ENCODE measurements at regions not wholly inside any gene's neighbourhood (a gene's known extent, or its start where the extent isn't known, plus 50 kb on each side); places are given as distances from the start of the nearest gene placed in this dataset.
A peak's percentile ranks its signal among the peaks of the same experiment; 100 is the strongest.

DNA sequence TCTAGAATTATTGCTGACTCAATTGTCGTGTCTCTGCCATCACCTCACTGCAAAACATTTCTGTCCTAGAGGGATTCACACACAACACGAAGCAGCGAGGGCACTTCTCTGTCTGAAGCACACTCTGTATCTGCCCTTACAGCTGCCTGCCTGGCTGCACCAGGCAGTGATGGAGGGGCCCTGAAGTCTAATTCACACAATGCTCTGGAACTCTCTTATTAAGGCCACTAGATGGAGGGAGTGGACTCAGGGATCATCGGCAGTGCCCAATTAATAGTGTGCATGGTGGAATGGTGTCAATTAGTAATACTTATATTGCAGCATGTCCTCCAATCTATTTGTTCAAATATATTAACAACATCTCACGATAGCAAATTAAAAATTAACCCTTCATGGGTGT is 157.5 kb upstream of the MAP1B start:
- H3K4me3 ChIP-seq (ENCODE audit: low read length) = no peak overlapping the region
- no peak for ATAC-seq
- WGBS = 88% methylated on average over 5 of the region's 5 CpGs
- intact Hi-C loops (cut with DNase I) = no loop called here
- H3K27me3 ChIP-seq (ENCODE audit: control insufficient read depth, insufficient read depth) = no peaks in the 10 kb centered on the region
- no peak for DNase-seq
- no peaks in the 10 kb centered on the region for H3K4me1 ChIP-seq (ENCODE audit: control insufficient read depth, insufficient read depth, low read length)
- no peaks in the 10 kb centered on the region for H3K9me3 ChIP-seq (ENCODE audit: control insufficient read depth, low read length)
- H3K27ac ChIP-seq (ENCODE audit: low read length) = no peak overlapping the region

DNA sequence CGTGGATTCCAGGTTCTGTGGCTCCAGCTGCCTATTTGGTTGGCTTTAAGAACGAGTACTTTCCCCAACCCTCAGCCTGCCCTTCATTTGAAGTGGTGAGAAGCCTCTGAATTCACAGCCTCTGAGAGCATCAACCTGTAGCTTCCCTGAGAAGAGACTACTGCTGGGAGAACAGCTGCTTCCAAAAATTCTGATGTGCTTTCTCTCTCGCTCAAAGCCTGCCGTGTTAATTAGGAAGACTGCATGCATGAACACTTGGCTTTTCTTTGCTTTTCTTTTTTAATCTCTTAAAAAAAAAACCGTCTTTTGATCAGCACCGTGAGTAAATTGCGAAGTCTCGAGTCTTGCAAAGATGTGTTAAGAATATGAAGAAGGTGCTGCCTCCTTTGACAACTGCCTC is 153.4 kb upstream of the MAP1B start:
- no peak overlapping the region for H3K4me3 ChIP-seq (ENCODE audit: low read length)
- no peak for ATAC-seq
- WGBS = 85% methylated on average over 8 of the region's 8 CpGs
- H3K27ac ChIP-seq (ENCODE audit: low read length) = no peak overlapping the region
- no peaks in the 10 kb centered on the region for H3K4me1 ChIP-seq (ENCODE audit: control insufficient read depth, insufficient read depth, low read length)
- no peak for DNase-seq
- intact Hi-C loops (cut with DNase I) = no loop called here
- no peaks in the 10 kb centered on the region for H3K9me3 ChIP-seq (ENCODE audit: control insufficient read depth, low read length)
- no peaks in the 10 kb centered on the region for H3K27me3 ChIP-seq (ENCODE audit: control insufficient read depth, insufficient read depth)

DNA sequence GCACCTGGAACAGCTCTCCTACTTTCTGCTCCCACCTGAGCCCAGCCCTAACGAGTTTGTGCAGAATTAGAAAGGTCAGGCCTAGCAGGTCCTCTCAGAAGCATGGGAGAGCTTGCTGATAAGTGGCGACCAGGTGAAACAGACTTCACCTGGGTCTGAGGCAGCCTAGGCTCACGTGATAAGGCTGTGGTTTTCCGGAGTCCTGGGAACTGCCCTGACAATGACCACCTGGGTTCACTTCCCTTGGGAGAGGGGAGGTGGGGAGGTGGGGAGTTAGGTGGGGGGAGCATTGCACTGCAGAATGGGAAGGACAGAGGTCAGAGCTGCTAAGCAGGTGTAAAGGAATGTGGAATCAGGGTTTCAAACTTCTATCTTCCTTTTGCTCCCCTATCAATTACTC is 152.9 kb upstream of the MAP1B start:
- Histone ChIP-seq H3K27me3 (ENCODE audit: control insufficient read depth, insufficient read depth) (no peaks in the 10 kb centered on the region), H3K4me3 (ENCODE audit: low read length) (no peak overlapping the region), H3K4me1 (ENCODE audit: control insufficient read depth, insufficient read depth, low read length) (no peaks in the 10 kb centered on the region), H3K9me3 (ENCODE audit: control insufficient read depth, low read length) (no peaks in the 10 kb centered on the region), H3K27ac (ENCODE audit: low read length) (no peak overlapping the region)
- DNase-seq = no peak
- 63% methylated on average over 4 of the region's 4 CpGs for WGBS
- no peak for ATAC-seq
- intact Hi-C loops (cut with DNase I) = no loop called here

DNA sequence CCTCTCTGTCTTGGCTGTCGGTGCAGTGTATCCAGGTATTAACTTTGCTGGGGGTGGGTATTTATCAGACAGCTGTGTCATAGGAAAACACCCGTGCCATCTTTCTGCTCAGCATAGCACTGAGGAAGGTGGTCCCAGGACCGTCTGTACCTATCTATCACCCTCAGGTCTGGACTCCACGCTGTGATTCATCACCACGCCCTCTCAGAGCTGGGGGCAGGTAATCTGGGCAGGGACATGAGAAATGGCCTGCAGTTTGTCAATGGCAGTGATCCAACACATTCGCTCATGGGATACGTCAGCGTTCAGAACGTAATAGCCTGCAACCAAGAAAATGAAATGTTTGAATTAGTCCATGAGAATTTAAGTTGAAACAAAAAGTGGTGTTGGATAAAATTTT is 151.6 kb upstream of the MAP1B start:
- WGBS = 70% methylated on average over 9 of the region's 9 CpGs
- no peak for ATAC-seq
- Histone ChIP-seq H3K4me1 (ENCODE audit: control insufficient read depth, insufficient read depth, low read length) (no peaks in the 10 kb centered on the region), H3K27ac (ENCODE audit: low read length) (no peak overlapping the region), H3K27me3 (ENCODE audit: control insufficient read depth, insufficient read depth) (no peaks in the 10 kb centered on the region), H3K4me3 (ENCODE audit: low read length) (no peak overlapping the region), H3K9me3 (ENCODE audit: control insufficient read depth, low read length) (no peaks in the 10 kb centered on the region)
- no peak for DNase-seq
- intact Hi-C loops (cut with DNase I) = no loop called here

DNA sequence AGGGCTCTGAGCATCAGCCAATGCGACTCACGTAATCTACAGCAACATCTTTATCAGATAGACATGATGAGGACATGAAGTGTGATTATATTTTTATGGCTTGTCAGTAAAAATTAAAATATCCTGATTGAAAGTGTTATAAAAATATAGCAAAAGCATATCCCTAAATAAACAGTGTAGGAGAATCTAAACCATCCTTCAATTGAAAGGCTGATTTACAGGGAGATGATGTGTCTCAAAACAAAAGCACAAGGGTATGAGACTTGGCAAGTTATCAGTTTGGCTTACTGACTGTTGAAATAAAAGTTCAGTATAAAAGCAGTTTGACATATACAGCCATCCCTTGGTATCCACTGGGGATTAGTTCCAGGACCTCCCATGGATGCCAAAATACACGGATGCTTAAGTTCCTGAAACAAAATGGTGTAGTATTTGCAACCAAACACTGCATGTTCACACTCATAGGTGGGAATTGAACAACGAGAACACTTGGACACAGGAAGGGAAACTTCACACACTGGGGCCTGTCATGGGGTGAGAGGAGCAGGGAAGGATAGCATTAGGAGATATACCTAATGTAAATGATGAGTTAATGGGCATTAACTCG is 149.9 kb upstream of the MAP1B start:
- no peaks in the 10 kb centered on the region for H3K4me1 ChIP-seq (ENCODE audit: control insufficient read depth, insufficient read depth, low read length)
- no peaks in the 10 kb centered on the region for H3K9me3 ChIP-seq (ENCODE audit: control insufficient read depth, low read length)
- ATAC-seq (no peak), DNase-seq (no peak)
- H3K4me3 ChIP-seq (ENCODE audit: low read length) = no peak overlapping the region
- H3K27ac ChIP-seq (ENCODE audit: low read length) = no peak overlapping the region
- intact Hi-C loops (cut with DNase I) = no loop called here
- 59% methylated on average over 5 of the region's 5 CpGs for WGBS
- no peaks in the 10 kb centered on the region for H3K27me3 ChIP-seq (ENCODE audit: control insufficient read depth, insufficient read depth)

DNA sequence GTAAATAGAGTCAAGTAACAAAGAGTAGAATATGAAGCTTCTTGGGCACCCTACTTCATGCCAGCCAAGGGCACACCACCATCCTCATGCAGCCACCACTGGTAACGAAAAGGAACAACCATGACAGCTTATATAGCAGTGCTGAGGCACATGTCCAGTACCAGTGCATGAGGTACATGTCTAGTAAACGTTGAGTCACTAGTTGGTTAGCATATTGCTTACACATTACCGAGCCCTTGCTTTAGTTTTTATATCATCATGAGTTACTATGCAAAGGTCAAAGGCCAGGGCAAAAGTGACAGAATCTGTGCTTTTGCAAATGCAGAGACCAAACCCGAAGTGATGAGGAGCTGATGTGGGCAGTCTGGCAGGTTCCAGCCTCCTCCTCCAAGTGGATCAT is 147.1 kb upstream of the MAP1B start:
- WGBS = 90% methylated on average over 4 of the region's 4 CpGs
- no peaks in the 10 kb centered on the region for H3K9me3 ChIP-seq (ENCODE audit: control insufficient read depth, low read length)

DNA sequence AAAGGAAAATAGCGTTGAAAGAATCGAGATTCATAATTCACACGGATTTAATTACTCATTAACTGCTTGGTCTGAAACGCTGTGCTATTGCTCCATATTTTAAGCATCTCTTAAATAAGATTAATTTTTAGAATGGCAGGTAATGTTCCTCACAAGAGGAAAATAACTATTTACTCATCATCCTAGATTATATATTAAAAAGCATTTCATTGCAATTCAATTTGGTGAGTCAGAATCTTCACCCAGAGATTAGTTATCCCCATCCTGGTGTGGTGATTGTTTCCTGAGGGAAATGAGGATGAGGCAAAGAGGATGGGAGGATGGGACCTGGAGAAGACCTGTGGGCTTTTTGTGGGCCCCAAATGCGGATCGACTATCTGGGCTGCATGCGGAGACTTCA is 145.5 kb upstream of the MAP1B start:
- Histone ChIP-seq H3K27me3 (ENCODE audit: control insufficient read depth, insufficient read depth) (no peaks in the 10 kb centered on the region), H3K4me1 (ENCODE audit: control insufficient read depth, insufficient read depth, low read length) (no peaks in the 10 kb centered on the region), H3K4me3 (ENCODE audit: low read length) (no peak overlapping the region), H3K9me3 (ENCODE audit: control insufficient read depth, low read length) (no peaks in the 10 kb centered on the region), H3K27ac (ENCODE audit: low read length) (no peak overlapping the region)
- 93% methylated on average over 7 of the region's 7 CpGs for WGBS
- ATAC-seq = no peak
- intact Hi-C loops (cut with DNase I) = no loop called here
- no peak for DNase-seq

More for the DNA sequence above, 147.1 kb upstream of the MAP1B start:
- H3K27me3 ChIP-seq (ENCODE audit: control insufficient read depth, insufficient read depth) = no peaks in the 10 kb centered on the region
- H3K27ac ChIP-seq (ENCODE audit: low read length) = no peak overlapping the region
- DNase-seq (no peak), ATAC-seq (no peak)
- no peaks in the 10 kb centered on the region for H3K4me1 ChIP-seq (ENCODE audit: control insufficient read depth, insufficient read depth, low read length)
- intact Hi-C loops (cut with DNase I) = no loop called here
- H3K4me3 ChIP-seq (ENCODE audit: low read length) = no peak overlapping the region

DNA sequence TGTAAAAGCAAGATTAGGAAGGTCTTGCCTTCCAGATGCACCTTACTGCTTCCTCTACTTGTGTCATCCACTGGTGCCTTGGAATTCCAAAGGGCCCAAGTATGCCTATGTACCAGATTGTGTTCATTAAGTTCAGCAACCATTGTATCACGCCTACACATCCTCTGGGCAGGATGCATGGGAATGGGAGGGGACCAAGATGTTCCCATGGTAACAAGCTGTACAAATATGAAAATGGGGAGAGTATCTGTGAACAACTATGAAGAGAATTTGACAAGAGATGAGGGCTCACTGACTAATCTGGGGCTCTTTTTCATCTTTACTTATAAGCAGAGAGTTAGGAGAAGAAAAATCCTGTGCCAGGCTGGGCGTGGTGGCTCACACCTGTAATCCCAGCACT is 137.8 kb upstream of the MAP1B start:
- H3K27ac ChIP-seq (ENCODE audit: low read length) = no peak overlapping the region
- no peak overlapping the region for H3K4me3 ChIP-seq (ENCODE audit: low read length)
- 71% methylated on average over 2 of the region's 2 CpGs for WGBS
- no peaks in the 10 kb centered on the region for H3K9me3 ChIP-seq (ENCODE audit: control insufficient read depth, low read length)
- ATAC-seq = no peak
- no peak for DNase-seq
- H3K27me3 ChIP-seq (ENCODE audit: control insufficient read depth, insufficient read depth) = no peaks in the 10 kb centered on the region
- H3K4me1 ChIP-seq (ENCODE audit: control insufficient read depth, insufficient read depth, low read length) = peaks cover 5% of the 10 kb centered on the region
- intact Hi-C loops (cut with DNase I) = no loop called here

DNA sequence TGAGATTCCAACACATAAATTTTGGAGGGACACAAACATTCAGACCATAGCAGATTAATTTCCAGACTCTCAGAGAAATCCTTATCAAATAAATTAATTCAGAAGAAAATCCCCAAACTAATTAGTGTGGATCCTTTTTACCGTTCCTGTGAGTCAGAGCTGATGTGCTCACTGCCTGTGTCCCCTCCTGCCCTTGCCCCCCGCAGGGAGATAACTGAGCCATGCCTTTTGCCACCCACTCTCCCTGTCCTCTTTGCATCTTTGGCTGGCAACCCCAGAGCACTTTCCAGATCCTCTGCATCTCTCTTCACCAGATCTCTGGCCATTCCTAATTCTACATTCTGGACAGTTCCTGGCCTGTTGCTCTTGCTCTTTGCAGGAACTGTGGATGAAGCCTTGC is 135.4 kb upstream of the MAP1B start:
- Histone ChIP-seq H3K27ac (ENCODE audit: low read length) (no peak overlapping the region), H3K9me3 (ENCODE audit: control insufficient read depth, low read length) (no peaks in the 10 kb centered on the region), H3K27me3 (ENCODE audit: control insufficient read depth, insufficient read depth) (no peaks in the 10 kb centered on the region), H3K4me1 (ENCODE audit: control insufficient read depth, insufficient read depth, low read length) (peaks cover 5% of the 10 kb centered on the region), H3K4me3 (ENCODE audit: low read length) (no peak overlapping the region)
- 67% methylated on average over 2 of the region's 2 CpGs for WGBS
- ATAC-seq = no peak
- no peak for DNase-seq
- intact Hi-C loops (cut with DNase I) = no loop called here

DNA sequence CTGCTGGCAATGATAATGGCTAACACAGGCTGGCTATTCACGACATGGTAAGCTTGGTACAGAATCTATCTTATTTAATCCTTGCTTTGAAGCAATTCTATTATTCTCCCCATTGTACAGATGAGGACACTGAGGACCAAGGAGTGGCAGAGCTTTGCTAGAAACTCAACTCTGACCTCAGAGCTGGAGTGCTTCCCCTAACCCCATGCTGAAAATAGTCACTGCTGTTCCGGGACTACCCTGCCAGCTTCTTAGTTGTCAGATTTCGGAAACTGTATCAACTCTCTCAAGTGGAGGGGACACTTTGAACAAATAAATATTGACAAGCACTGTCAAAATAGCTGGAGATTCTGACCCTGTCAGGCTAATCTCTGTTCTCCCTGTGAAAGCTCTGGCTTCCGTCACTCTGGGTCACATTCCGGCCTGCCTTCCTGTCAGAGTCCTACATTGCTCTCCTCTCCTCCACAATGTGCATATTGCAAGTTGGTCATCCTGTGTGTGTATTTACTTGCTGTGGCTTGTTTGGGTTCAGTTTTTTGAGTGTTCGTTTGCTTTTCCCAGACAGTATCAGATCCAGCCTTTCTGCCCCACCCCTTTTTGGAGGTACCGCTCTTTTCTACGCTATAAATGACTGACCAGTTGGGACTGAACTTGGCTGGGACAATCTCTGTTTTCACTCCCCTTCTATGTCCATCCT is 134.3 kb upstream of the MAP1B start:
- intact Hi-C loops (cut with DNase I) = no loop called here
- no peaks in the 10 kb centered on the region for H3K9me3 ChIP-seq (ENCODE audit: control insufficient read depth, low read length)
- ATAC-seq = peak; percentile 73 to 78

DNA sequence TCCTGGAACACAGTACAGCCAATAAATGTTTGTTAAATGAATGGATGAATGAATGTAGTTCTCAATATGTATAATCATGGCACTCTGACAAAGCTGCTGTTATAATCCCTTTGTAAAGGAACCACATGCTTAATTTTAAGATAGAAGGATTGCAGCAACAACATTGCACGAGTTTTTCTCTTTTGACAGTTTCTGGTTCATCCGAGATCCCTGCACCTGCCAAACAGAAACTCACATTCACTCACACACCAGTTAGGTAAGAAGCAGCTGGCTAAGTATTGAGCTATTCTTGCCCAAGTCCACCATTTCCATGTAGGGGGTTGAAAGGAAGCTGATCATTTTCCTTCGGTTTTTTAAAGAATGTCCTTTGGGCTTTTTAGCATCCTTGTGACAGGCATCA is 133.7 kb upstream of the MAP1B start:
- ATAC-seq = no peak
- H3K27ac ChIP-seq (ENCODE audit: low read length) = peak overlapping the region; percentile 78
- no peak overlapping the region for H3K4me3 ChIP-seq (ENCODE audit: low read length)

More for the DNA sequence above, 134.3 kb upstream of the MAP1B start:
- peak in 1 of 3 donors; percentile 17 for DNase-seq
- WGBS = 58% methylated on average over 8 of the region's 8 CpGs
- H3K4me3 ChIP-seq (ENCODE audit: low read length) = no peak overlapping the region
- no peaks in the 10 kb centered on the region for H3K27me3 ChIP-seq (ENCODE audit: control insufficient read depth, insufficient read depth)
- H3K4me1 ChIP-seq (ENCODE audit: control insufficient read depth, insufficient read depth, low read length) = peaks cover 5% of the 10 kb centered on the region
- peak overlapping the region; percentile 30 for H3K27ac ChIP-seq (ENCODE audit: low read length)

More for the DNA sequence above, 133.7 kb upstream of the MAP1B start:
- DNase-seq = no peak
- H3K9me3 ChIP-seq (ENCODE audit: control insufficient read depth, low read length) = no peaks in the 10 kb centered on the region
- 55% methylated on average over 3 of the region's 3 CpGs for WGBS
- H3K27me3 ChIP-seq (ENCODE audit: control insufficient read depth, insufficient read depth) = no peaks in the 10 kb centered on the region
- intact Hi-C loops (cut with DNase I) = no loop called here
- peaks cover 5% of the 10 kb centered on the region for H3K4me1 ChIP-seq (ENCODE audit: control insufficient read depth, insufficient read depth, low read length)

All from right cardiac atrium (tissue), 5 donors.